ENCODE measurements at regions not wholly inside any gene's neighbourhood (a gene's known extent, or its start where the extent isn't known, plus 50 kb on each side); places are given as distances from the start of the nearest gene placed in this dataset.

GRCh38 chr2:18066894-18067293 lies 188.4 kb downstream of the KCNS3 start:
- ChIA-PET POLR2A (interaction anchor here (0.6 kb wide), 1 partner anchor 90 kb away, joined by 4 read pairs; no protein-coding TSS in a partner anchor), CTCF (interaction anchor here (1.0 to 1.4 kb wide), 3 partner anchors 9 to 215 kb away, joined by 3 to 5 read pairs (median 5); no protein-coding TSS in a partner anchor)
- H3K36me3 ChIP-seq (ENCODE audit: control insufficient read depth, insufficient read depth, low read length), result no peaks in the 10 kb centered on the region
- no peak for DNase-seq (ENCODE audit: low read depth)
- TF ChIP-seq CTCF (IDR thresholded peaks at IDR 0.05; ENCODE audit: insufficient read depth, low read depth, low read length), result no peak
- no peaks in the 10 kb centered on the region for H3K27me3 ChIP-seq (ENCODE audit: control insufficient read depth, insufficient read depth, low read length)
- no peak overlapping the region for H3K4me3 ChIP-seq (ENCODE audit: low read depth, low read length)

GRCh38 chr2:18066066-18066465 lies 187.6 kb downstream of the KCNS3 start:
- no peak for TF ChIP-seq CTCF (IDR thresholded peaks at IDR 0.05; ENCODE audit: insufficient read depth, low read depth, low read length)
- H3K4me3 ChIP-seq (ENCODE audit: low read depth, low read length), result no peak overlapping the region
- H3K27me3 ChIP-seq (ENCODE audit: control insufficient read depth, insufficient read depth, low read length), result no peaks in the 10 kb centered on the region
- ChIA-PET CTCF (interaction anchor here (0.7 to 1.5 kb wide), 5 partner anchors 10 to 186 kb away, joined by 3 to 8 read pairs (median 5); no protein-coding TSS in a partner anchor), POLR2A (no interaction called here)
- no peaks in the 10 kb centered on the region for H3K36me3 ChIP-seq (ENCODE audit: control insufficient read depth, insufficient read depth, low read length)
- no peak for DNase-seq (ENCODE audit: low read depth)

DNA sequence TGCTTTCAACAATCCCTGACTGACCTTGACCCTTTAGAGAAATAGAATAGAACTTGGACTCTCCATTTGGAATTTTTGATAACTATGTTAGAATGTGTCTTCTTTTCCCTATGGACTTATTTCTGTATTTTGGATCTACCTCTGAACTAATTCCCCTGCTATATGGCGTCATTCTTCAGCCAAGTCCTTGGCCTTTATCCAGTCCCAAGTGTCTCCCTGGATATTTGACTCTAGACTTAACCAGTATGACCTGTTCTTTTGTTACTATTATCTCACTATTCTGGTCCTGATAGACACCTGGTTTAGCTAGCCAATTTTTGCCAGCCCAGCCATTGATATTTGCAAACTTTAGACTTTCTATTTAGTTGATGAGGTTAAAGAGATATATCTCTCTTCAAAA lies 186.8 kb downstream of the KCNS3 start:
- ChIA-PET POLR2A (no interaction called here), CTCF (interaction anchor here (0.6 to 1.5 kb wide), 3 partner anchors 10 to 53 kb away, joined by 3 to 8 read pairs (median 3); no protein-coding TSS in a partner anchor)
- H3K36me3 ChIP-seq (ENCODE audit: control insufficient read depth, insufficient read depth, low read length), result no peaks in the 10 kb centered on the region
- H3K4me3 ChIP-seq (ENCODE audit: low read depth, low read length), result no peak overlapping the region
- no peaks in the 10 kb centered on the region for H3K27me3 ChIP-seq (ENCODE audit: control insufficient read depth, insufficient read depth, low read length)
- TF ChIP-seq CTCF (IDR thresholded peaks at IDR 0.05; ENCODE audit: insufficient read depth, low read depth, low read length), result no peak
- DNase-seq (ENCODE audit: low read depth), result no peak

DNA sequence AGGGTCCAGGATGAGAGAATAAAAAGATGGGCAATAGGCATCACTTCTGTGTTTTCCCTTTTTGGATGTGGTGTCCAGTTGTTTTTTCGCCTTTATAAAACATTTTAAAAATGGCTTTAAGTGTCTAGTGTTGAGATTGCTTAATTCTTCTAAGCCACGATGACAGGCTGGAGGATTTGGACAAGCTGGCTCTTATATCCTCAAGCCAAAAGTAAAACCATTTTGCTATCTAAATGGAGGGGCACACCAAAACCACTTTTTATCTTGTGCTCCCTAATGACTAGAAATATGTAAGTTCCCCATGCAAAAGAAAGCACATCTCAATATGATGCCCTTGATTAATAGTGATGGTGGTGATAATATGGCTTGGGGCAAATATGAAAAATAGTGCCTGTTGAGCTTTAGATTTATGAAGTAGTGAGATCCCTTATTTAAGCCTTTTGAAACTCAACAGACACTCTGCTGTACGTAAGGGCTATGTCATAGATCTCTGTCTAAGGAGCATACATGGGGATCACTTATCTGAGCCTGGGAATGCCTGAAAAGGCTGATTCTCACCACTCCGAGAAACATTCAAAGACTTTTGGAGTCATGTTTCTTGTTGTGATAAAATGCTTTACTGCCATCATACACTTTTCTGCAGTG lies 185.5 kb downstream of the KCNS3 start:
- no peak overlapping the region for H3K4me3 ChIP-seq (ENCODE audit: low read depth, low read length)
- no peaks in the 10 kb centered on the region for H3K27me3 ChIP-seq (ENCODE audit: control insufficient read depth, insufficient read depth, low read length)
- H3K36me3 ChIP-seq (ENCODE audit: control insufficient read depth, insufficient read depth, low read length), result no peaks in the 10 kb centered on the region
- no peak for TF ChIP-seq CTCF (IDR thresholded peaks at IDR 0.05; ENCODE audit: insufficient read depth, low read depth, low read length)
- CTCF ChIA-PET, result interaction anchor here (1.6 kb wide), 1 partner anchor 86 kb away, joined by 3 read pairs; no protein-coding TSS in a partner anchor
- POLR2A ChIA-PET, result no interaction called here
- DNase-seq (ENCODE audit: low read depth), result no peak

GRCh38 chr2:18062892-18063291 lies 184.4 kb downstream of the KCNS3 start:
- no peaks in the 10 kb centered on the region for H3K36me3 ChIP-seq (ENCODE audit: control insufficient read depth, insufficient read depth, low read length)
- no peaks in the 10 kb centered on the region for H3K27me3 ChIP-seq (ENCODE audit: control insufficient read depth, insufficient read depth, low read length)
- TF ChIP-seq CTCF (IDR thresholded peaks at IDR 0.05; ENCODE audit: insufficient read depth, low read depth, low read length), result no peak
- DNase-seq (ENCODE audit: low read depth), result no peak
- ChIA-PET CTCF (interaction anchor here (0.5 to 1.6 kb wide), 5 partner anchors 9 to 146 kb away, joined by 3 to 4 read pairs (median 3); no protein-coding TSS in a partner anchor), POLR2A (interaction anchor here (0.6 kb wide), 1 partner anchor 798 kb away, joined by 3 read pairs; no protein-coding TSS in a partner anchor)
- no peak overlapping the region for H3K4me3 ChIP-seq (ENCODE audit: low read depth, low read length)

Measured in BJ (cell line).